PC-3 (cell line): ENCODE measurements at regions not wholly inside any gene's neighbourhood (a gene's known extent, or its start where the extent isn't known, plus 50 kb on each side); places are given as distances from the start of the nearest gene placed in this dataset.

Experiments used
- CTCF ChIP-seq: fragments of 300-600 bp; sonication (generic); conservative IDR thresholded peaks from 2 replicates; pipeline ENCODE4 v1.5.1; 2017; ENCODE audit warnings: antibody characterized with exemption, low read depth, mild to moderate bottlenecking, low read length
- EZH2phosphoT487 ChIP-seq: fragments of 300-600 bp; sonication (generic); IDR thresholded peaks from 2 replicates; pipeline ENCODE4 v1.6.1; 2018; ENCODE audit warnings: mild to moderate bottlenecking, antibody characterized with exemption, low read length, borderline replicate concordance

GRCh38 chr6:131519670-131520436, 53.2 kb upstream of the ARG1 start:
- peak; percentile 58 for TF ChIP-seq CTCF
- TF ChIP-seq EZH2phosphoT487, result no peak
